ENCODE measurements at regions not wholly inside any gene's neighbourhood (a gene's known extent, or its start where the extent isn't known, plus 50 kb on each side); places are given as distances from the start of the nearest gene placed in this dataset.
"Not testable (repeated sequence)": the region's sequence is repeated elsewhere in the genome, so short reads cannot be mapped to it uniquely, and the experiment has no call there.

DNA sequence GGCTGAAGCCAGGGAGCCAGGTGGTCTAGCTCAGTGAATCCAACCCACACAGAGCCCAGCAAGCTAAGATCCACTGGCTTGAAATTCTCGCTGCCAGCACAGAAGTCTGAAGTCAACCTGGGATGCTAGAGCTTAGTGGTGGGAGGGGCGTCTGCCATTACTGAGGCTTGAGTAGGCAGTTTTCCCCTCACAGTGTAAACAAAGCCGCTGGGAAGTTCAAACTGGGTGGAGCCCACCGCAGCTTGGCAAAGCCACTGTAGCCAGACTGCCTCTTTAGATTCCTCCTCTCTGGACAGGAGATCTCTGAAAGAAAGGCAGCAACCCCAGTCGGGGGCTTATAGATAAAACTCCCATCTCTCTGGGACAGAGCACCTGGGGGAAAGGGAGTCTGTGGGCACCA, 452.1 kb downstream of the NR4A2 start:
- TF ChIP-seq, protein P1, sequence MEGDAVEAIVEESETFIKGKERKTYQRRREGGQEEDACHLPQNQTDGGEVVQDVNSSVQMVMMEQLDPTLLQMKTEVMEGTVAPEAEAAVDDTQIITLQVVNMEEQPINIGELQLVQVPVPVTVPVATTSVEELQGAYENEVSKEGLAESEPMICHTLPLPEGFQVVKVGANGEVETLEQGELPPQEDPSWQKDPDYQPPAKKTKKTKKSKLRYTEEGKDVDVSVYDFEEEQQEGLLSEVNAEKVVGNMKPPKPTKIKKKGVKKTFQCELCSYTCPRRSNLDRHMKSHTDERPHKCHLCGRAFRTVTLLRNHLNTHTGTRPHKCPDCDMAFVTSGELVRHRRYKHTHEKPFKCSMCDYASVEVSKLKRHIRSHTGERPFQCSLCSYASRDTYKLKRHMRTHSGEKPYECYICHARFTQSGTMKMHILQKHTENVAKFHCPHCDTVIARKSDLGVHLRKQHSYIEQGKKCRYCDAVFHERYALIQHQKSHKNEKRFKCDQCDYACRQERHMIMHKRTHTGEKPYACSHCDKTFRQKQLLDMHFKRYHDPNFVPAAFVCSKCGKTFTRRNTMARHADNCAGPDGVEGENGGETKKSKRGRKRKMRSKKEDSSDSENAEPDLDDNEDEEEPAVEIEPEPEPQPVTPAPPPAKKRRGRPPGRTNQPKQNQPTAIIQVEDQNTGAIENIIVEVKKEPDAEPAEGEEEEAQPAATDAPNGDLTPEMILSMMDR (conservative IDR thresholded peaks at IDR 0.05; ENCODE audit: low read depth, low read length): not testable (repeated sequence)
- TF ChIP-seq EZH2phosphoT487 (IDR thresholded peaks at IDR 0.05; ENCODE audit: borderline replicate concordance, low read length): not testable (repeated sequence)
